KMS-11 (cell line): ENCODE measurements at regions not wholly inside any gene's neighbourhood (a gene's known extent, or its start where the extent isn't known, plus 50 kb on each side); places are given as distances from the start of the nearest gene placed in this dataset.

Source experiments
- H2AFZ ChIP-seq: fragments of 200-600 bp; sonication (generic); 2 replicates; pipeline ENCODE4 v1.6.1; 2016; ENCODE audit warnings: antibody characterized with exemption, mixed run types, low read depth
- H3K27ac ChIP-seq: fragments of 200-600 bp; sonication (generic); 2 replicates; pipeline ENCODE4 v1.6.1; 2016; ENCODE audit warnings: mild to moderate bottlenecking, mixed run types
- H3K27me3 ChIP-seq: fragments of 200-600 bp; sonication (generic); 2 replicates; pipeline ENCODE4 v1.6.1; 2017; ENCODE audit warnings: mild to moderate bottlenecking, low read depth, mixed run types, moderate library complexity; ENCODE audit not compliant: insufficient read depth
- H3K36me3 ChIP-seq: fragments of 200-600 bp; sonication (generic); 2 replicates; pipeline ENCODE4 v1.6.1; 2017; ENCODE audit warnings: mild to moderate bottlenecking, mixed run types; ENCODE audit not compliant: insufficient read depth
- H3K4me1 ChIP-seq: fragments of 200-600 bp; sonication (generic); 2 replicates; pipeline ENCODE4 v1.6.1; 2016; ENCODE audit warnings: mild to moderate bottlenecking, low read depth, mixed run types; ENCODE audit not compliant: poor library complexity, severe bottlenecking
- H3K4me2 ChIP-seq: fragments of 200-600 bp; sonication (generic); 2 replicates; pipeline ENCODE4 v1.7.0; 2016; ENCODE audit warnings: mild to moderate bottlenecking, mixed run types
- H3K4me3 ChIP-seq: fragments of 200-600 bp; sonication (generic); IDR thresholded peaks from 2 replicates; pipeline ENCODE4 v1.6.1; 2017; ENCODE audit warnings: low read depth, low read length, mixed read lengths; ENCODE audit not compliant: insufficient read depth
- H3K79me2 ChIP-seq: fragments of 200-600 bp; sonication (generic); 2 replicates; pipeline ENCODE4 v1.6.1; 2016; ENCODE audit warnings: low read depth, mixed run types; ENCODE audit not compliant: insufficient read depth
- H3K9ac ChIP-seq: fragments of 200-600 bp; sonication (generic); 2 replicates; pipeline ENCODE4 v1.6.1; 2016; ENCODE audit warnings: mild to moderate bottlenecking, mixed run types
- H4K20me1 ChIP-seq: fragments of 200-600 bp; sonication (generic); 2 replicates; pipeline ENCODE4 v1.6.1; 2016; ENCODE audit warnings: mild to moderate bottlenecking, mixed run types; ENCODE audit not compliant: insufficient read depth
- TF ChIP-seq, protein P1 (sequence below): fragments of 200-600 bp; sonication (generic); conservative IDR thresholded peaks from 2 replicates; pipeline ENCODE4 v1.6.1; 2017; ENCODE audit warnings: low read depth, mild to moderate bottlenecking, antibody characterized with exemption, low read length, moderate library complexity, mixed read lengths

DNA sequence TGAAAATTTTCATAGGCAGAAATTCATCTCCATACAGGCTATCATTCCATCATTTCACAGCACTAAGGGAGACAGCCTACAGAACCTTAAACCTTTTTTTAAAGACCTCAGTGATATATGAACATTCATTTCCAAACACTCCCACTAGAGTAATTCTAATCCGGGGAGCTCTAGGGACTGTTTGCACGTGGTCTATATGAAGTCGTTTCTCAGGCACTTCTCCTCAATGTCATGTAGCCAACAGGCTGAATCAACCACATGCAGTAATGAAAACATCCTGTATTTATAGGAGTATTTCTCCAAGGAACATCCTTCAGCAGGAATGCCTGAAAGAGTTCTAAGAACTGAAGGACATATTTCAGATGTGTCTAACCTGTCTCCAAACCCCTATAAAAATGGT, 97.3 kb upstream of the CREB1 start:
- TF ChIP-seq, protein P1, sequence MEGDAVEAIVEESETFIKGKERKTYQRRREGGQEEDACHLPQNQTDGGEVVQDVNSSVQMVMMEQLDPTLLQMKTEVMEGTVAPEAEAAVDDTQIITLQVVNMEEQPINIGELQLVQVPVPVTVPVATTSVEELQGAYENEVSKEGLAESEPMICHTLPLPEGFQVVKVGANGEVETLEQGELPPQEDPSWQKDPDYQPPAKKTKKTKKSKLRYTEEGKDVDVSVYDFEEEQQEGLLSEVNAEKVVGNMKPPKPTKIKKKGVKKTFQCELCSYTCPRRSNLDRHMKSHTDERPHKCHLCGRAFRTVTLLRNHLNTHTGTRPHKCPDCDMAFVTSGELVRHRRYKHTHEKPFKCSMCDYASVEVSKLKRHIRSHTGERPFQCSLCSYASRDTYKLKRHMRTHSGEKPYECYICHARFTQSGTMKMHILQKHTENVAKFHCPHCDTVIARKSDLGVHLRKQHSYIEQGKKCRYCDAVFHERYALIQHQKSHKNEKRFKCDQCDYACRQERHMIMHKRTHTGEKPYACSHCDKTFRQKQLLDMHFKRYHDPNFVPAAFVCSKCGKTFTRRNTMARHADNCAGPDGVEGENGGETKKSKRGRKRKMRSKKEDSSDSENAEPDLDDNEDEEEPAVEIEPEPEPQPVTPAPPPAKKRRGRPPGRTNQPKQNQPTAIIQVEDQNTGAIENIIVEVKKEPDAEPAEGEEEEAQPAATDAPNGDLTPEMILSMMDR = no peak
- Histone ChIP-seq H3K4me2 (no peak overlapping the region), H3K9ac (no peak overlapping the region), H3K27me3 (no peaks in the 10 kb centered on the region), H3K4me1 (no peaks in the 10 kb centered on the region), H2AFZ (no peak overlapping the region), H3K27ac (no peak overlapping the region), H3K36me3 (no peaks in the 10 kb centered on the region), H3K79me2 (no peaks in the 10 kb centered on the region), H3K4me3 (no peak overlapping the region), H4K20me1 (no peaks in the 10 kb centered on the region)

DNA sequence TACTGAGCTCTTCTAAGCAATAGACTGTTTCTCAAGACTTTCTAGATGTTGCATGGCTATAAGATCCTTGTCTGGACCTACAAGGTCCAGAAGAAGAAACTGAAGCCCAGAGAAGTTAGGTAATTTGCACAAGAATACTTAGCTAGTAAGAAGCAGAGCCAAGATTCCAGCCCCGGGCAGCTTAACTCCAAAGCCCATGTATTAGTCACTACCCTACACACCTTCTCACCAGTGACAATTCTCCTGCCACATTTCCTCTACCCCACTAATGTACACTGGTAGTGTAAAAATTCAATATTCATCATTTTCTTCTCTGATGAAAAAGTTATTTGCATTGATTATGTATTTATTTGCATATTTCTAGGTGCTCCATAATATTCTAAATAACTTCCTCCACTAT, 95.5 kb upstream of the CREB1 start:
- Histone ChIP-seq H3K27me3 (no peaks in the 10 kb centered on the region), H3K36me3 (no peaks in the 10 kb centered on the region), H3K4me1 (no peaks in the 10 kb centered on the region), H4K20me1 (no peaks in the 10 kb centered on the region), H3K4me2 (no peak overlapping the region), H3K9ac (no peak overlapping the region), H2AFZ (no peak overlapping the region), H3K27ac (no peak overlapping the region), H3K79me2 (no peaks in the 10 kb centered on the region), H3K4me3 (no peak overlapping the region)
- TF ChIP-seq, protein P1 = no peak

DNA sequence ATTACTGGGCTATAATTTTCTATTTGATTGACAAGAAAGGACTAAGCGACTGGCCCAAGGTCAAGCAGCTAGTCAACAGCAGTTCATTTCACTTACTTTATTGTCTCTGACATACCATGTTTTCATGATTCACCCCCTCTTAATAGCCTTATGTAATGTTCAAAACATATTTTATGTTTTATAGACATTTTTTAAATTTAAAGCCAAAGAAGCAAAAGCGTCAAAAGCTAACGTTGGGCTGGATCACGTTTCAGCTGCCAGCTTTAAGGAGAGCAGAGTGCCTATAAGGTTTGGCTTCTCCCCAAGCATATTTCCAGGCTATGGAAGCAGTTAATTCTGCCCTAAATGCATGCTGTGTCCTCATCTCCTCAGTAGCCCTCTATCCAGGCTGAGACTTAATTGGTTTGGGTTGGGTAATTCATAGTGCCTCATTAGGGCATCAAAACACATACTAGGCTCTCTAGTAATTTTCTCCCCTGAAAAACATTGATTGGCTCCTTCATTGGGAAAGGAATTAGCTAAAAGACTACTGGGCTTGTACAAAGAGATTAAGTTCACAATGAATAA, 94.8 kb upstream of the CREB1 start:
- Histone ChIP-seq H4K20me1 (no peaks in the 10 kb centered on the region), H3K27ac (no peak overlapping the region)
- TF ChIP-seq, protein P1 = no peak

GRCh38 chr2:207437136-207437523, 92.6 kb upstream of the CREB1 start:
- no peaks in the 10 kb centered on the region for H3K4me1 ChIP-seq
- H3K36me3 ChIP-seq = no peaks in the 10 kb centered on the region
- no peaks in the 10 kb centered on the region for H3K79me2 ChIP-seq
- H2AFZ ChIP-seq = no peak overlapping the region
- H3K4me2 ChIP-seq = no peak overlapping the region
- H4K20me1 ChIP-seq = no peaks in the 10 kb centered on the region
- TF ChIP-seq, protein P1 = no peak
- H3K9ac ChIP-seq = no peak overlapping the region
- H3K27me3 ChIP-seq = no peaks in the 10 kb centered on the region
- H3K27ac ChIP-seq = no peak overlapping the region
- no peak overlapping the region for H3K4me3 ChIP-seq

More for the DNA sequence above, 94.8 kb upstream of the CREB1 start:
- no peak overlapping the region for H3K4me2 ChIP-seq
- H3K4me3 ChIP-seq = no peak overlapping the region
- no peaks in the 10 kb centered on the region for H3K4me1 ChIP-seq
- H3K9ac ChIP-seq = no peak overlapping the region
- H3K36me3 ChIP-seq = no peaks in the 10 kb centered on the region
- H3K79me2 ChIP-seq = no peaks in the 10 kb centered on the region
- H2AFZ ChIP-seq = no peak overlapping the region
- H3K27me3 ChIP-seq = no peaks in the 10 kb centered on the region
